ENCODE measurements at regions not wholly inside any gene's neighbourhood (a gene's known extent, or its start where the extent isn't known, plus 50 kb on each side); places are given as distances from the start of the nearest gene placed in this dataset.

GRCh38 chr7:52777051-52777822, 258.2 kb upstream of the POM121L12 start:
- TF ChIP-seq REST (IDR thresholded peaks at IDR 0.05; ENCODE audit: low read depth) (no peak), CREB1 (IDR thresholded peaks at IDR 0.05; ENCODE audit: low read depth) (no peak), CEBPB (IDR thresholded peaks at IDR 0.05) (no peak), ZBTB7A (IDR thresholded peaks at IDR 0.05; ENCODE audit: low read depth) (no peak)

GRCh38 chr7:52775876-52776275, 259.6 kb upstream of the POM121L12 start:
- TF ChIP-seq RAD21 (IDR thresholded peaks at IDR 0.05; ENCODE audit: low read depth) (no peak), ZBTB7A (IDR thresholded peaks at IDR 0.05; ENCODE audit: low read depth) (no peak), EGR1 (IDR thresholded peaks at IDR 0.05) (no peak), TCF12 (IDR thresholded peaks at IDR 0.05; ENCODE audit: low read depth) (no peak), TEAD4 (IDR thresholded peaks at IDR 0.05) (no peak), REST (IDR thresholded peaks at IDR 0.05; ENCODE audit: low read depth) (no peak), MAX (IDR thresholded peaks at IDR 0.05) (no peak), TAF1 (IDR thresholded peaks at IDR 0.05; ENCODE audit: low read depth) (no peak), YY1 (IDR thresholded peaks at IDR 0.05; ENCODE audit: low read depth) (no peak), USF1 (IDR thresholded peaks at IDR 0.05) (no peak), FOXM1 (IDR thresholded peaks at IDR 0.05; ENCODE audit: borderline replicate concordance, low read depth) (no peak), NFIC (IDR thresholded peaks at IDR 0.05) (no peak), CEBPB (IDR thresholded peaks at IDR 0.05) (no peak), CREB1 (IDR thresholded peaks at IDR 0.05; ENCODE audit: low read depth) (no peak), EP300 (IDR thresholded peaks at IDR 0.05; ENCODE audit: borderline replicate concordance) (no peak)

GRCh38 chr7:52771177-52771576, 264.3 kb upstream of the POM121L12 start:
- TF ChIP-seq USF1 (IDR thresholded peaks at IDR 0.05), result no peak
- TF ChIP-seq TAF1 (IDR thresholded peaks at IDR 0.05; ENCODE audit: low read depth), result no peak
- TF ChIP-seq NFIC (IDR thresholded peaks at IDR 0.05), result no peak
- TF ChIP-seq ZBTB7A (IDR thresholded peaks at IDR 0.05; ENCODE audit: low read depth), result no peak
- no peak for TF ChIP-seq MAX (IDR thresholded peaks at IDR 0.05)
- no peak for TF ChIP-seq TCF12 (IDR thresholded peaks at IDR 0.05; ENCODE audit: low read depth)
- TF ChIP-seq EP300 (IDR thresholded peaks at IDR 0.05; ENCODE audit: borderline replicate concordance), result no peak
- no peak for TF ChIP-seq YY1 (IDR thresholded peaks at IDR 0.05; ENCODE audit: low read depth)
- TF ChIP-seq TEAD4 (IDR thresholded peaks at IDR 0.05), result no peak
- no peak for TF ChIP-seq CEBPB (IDR thresholded peaks at IDR 0.05)
- TF ChIP-seq CREB1 (IDR thresholded peaks at IDR 0.05; ENCODE audit: low read depth), result no peak
- no peak for TF ChIP-seq EGR1 (IDR thresholded peaks at IDR 0.05)
- TF ChIP-seq RAD21 (IDR thresholded peaks at IDR 0.05; ENCODE audit: low read depth), result no peak
- TF ChIP-seq REST (IDR thresholded peaks at IDR 0.05; ENCODE audit: low read depth), result no peak
- TF ChIP-seq FOXM1 (IDR thresholded peaks at IDR 0.05; ENCODE audit: borderline replicate concordance, low read depth), result no peak

GRCh38 chr7:52764492-52765169, 270.8 kb upstream of the POM121L12 start:
- no peak for TF ChIP-seq EP300 (IDR thresholded peaks at IDR 0.05; ENCODE audit: borderline replicate concordance)
- TF ChIP-seq ZBTB7A (IDR thresholded peaks at IDR 0.05; ENCODE audit: low read depth), result no peak
- no peak for TF ChIP-seq YY1 (IDR thresholded peaks at IDR 0.05; ENCODE audit: low read depth)
- no peak for TF ChIP-seq RAD21 (IDR thresholded peaks at IDR 0.05; ENCODE audit: low read depth)
- no peak for TF ChIP-seq CREB1 (IDR thresholded peaks at IDR 0.05; ENCODE audit: low read depth)
- no peak for TF ChIP-seq NFIC (IDR thresholded peaks at IDR 0.05)
- no peak for TF ChIP-seq CEBPB (IDR thresholded peaks at IDR 0.05)
- TF ChIP-seq TAF1 (IDR thresholded peaks at IDR 0.05; ENCODE audit: low read depth), result no peak
- no peak for TF ChIP-seq REST (IDR thresholded peaks at IDR 0.05; ENCODE audit: low read depth)
- TF ChIP-seq FOXM1 (IDR thresholded peaks at IDR 0.05; ENCODE audit: borderline replicate concordance, low read depth), result no peak
- TF ChIP-seq TEAD4 (IDR thresholded peaks at IDR 0.05), result no peak
- no peak for TF ChIP-seq USF1 (IDR thresholded peaks at IDR 0.05)
- no peak for TF ChIP-seq TCF12 (IDR thresholded peaks at IDR 0.05; ENCODE audit: low read depth)
- no peak for TF ChIP-seq MAX (IDR thresholded peaks at IDR 0.05)
- TF ChIP-seq EGR1 (IDR thresholded peaks at IDR 0.05), result no peak

All from Ishikawa (cell line).